HuH-7 (cell line): ENCODE measurements at regions not wholly inside any gene's neighbourhood (a gene's known extent, or its start where the extent isn't known, plus 50 kb on each side); places are given as distances from the start of the nearest gene placed in this dataset.

Experiments
- DNase-seq: peaks from one replicate; pipeline ENCODE4 v3.0.0; 2011; ENCODE audit warnings: low spot score

- DNase-seq: no peak
Measured at GRCh38 chr3:130260918-130261317, 84.6 kb upstream of the COL6A5 start.

GRCh38 chr3:130263708-130264107, 81.8 kb upstream of the COL6A5 start:
- DNase-seq: no peak

- DNase-seq: no peak
Measured at GRCh38 chr3:130266817-130267216, 78.7 kb upstream of the COL6A5 start.

- DNase-seq: peak; percentile 50
Measured at GRCh38 chr3:130276203-130276803, 69.2 kb upstream of the COL6A5 start.

GRCh38 chr3:130288670-130289069, 56.8 kb upstream of the COL6A5 start:
- no peak for DNase-seq

GRCh38 chr3:130291148-130291547, 54.3 kb upstream of the COL6A5 start:
- DNase-seq: no peak

GRCh38 chr3:130293247-130293646, 52.2 kb upstream of the COL6A5 start:
- no peak for DNase-seq
